Neuron (in vitro differentiated cells): ENCODE measurements at regions not wholly inside any gene's neighbourhood (a gene's known extent, or its start where the extent isn't known, plus 50 kb on each side); places are given as distances from the start of the nearest gene placed in this dataset.
"Not testable (repeated sequence)": the region's sequence is repeated elsewhere in the genome, so short reads cannot be mapped to it uniquely, and the experiment has no call there.

Experiments used
- H2AFZ ChIP-seq: one replicate; pipeline ENCODE4 v1.6.1; 2013; ENCODE audit warnings: low read depth, mild to moderate bottlenecking, inconsistent platforms, low read length, moderate library complexity
- H3K27me3 ChIP-seq: one replicate; pipeline ENCODE4 v1.6.1; 2013; ENCODE audit warnings: low read length; ENCODE audit not compliant: insufficient read depth
- H3K36me3 ChIP-seq: one replicate; pipeline ENCODE4 v1.6.1; 2013; ENCODE audit warnings: low read length; ENCODE audit not compliant: insufficient read depth
- H3K4me1 ChIP-seq: one replicate; pipeline ENCODE4 v1.6.1; 2013; ENCODE audit warnings: low read length; ENCODE audit not compliant: insufficient read depth
- H3K4me3 ChIP-seq: 2 replicates; pipeline ENCODE4 v1.5.1; 2013; ENCODE audit warnings: mild to moderate bottlenecking, low read length, moderate library complexity
- H3K9me3 ChIP-seq: one replicate; pipeline ENCODE4 v1.6.1; 2013; ENCODE audit warnings: low read length

- Histone ChIP-seq H3K27me3 (no peaks in the 10 kb centered on the region), H3K4me1 (no peaks in the 10 kb centered on the region), H2AFZ (no peak overlapping the region), H3K36me3 (no peaks in the 10 kb centered on the region), H3K4me3 (no peak overlapping the region), H3K9me3 (no peaks in the 10 kb centered on the region)
Measured at GRCh38 chr10:81479316-81479715, 395.7 kb upstream of the NRG3 start.

- Histone ChIP-seq H3K4me1 (no peaks in the 10 kb centered on the region), H3K27me3 (no peaks in the 10 kb centered on the region), H3K9me3 (no peaks in the 10 kb centered on the region), H2AFZ (no peak overlapping the region), H3K4me3 (no peak overlapping the region), H3K36me3 (no peaks in the 10 kb centered on the region)
Measured at GRCh38 chr10:81496626-81497025, 378.4 kb upstream of the NRG3 start.

- Histone ChIP-seq H2AFZ (no peak overlapping the region), H3K4me3 (no peak overlapping the region), H3K27me3 (no peaks in the 10 kb centered on the region), H3K4me1 (no peaks in the 10 kb centered on the region), H3K36me3 (no peaks in the 10 kb centered on the region), H3K9me3 (no peaks in the 10 kb centered on the region)
Measured at GRCh38 chr10:81498011-81498551, 376.9 kb upstream of the NRG3 start.

GRCh38 chr10:81502677-81503359 is 372.2 kb upstream of the NRG3 start:
- H3K4me1 ChIP-seq, result peaks cover 2% of the 10 kb centered on the region
- no peak overlapping the region for H2AFZ ChIP-seq
- H3K36me3 ChIP-seq, result no peaks in the 10 kb centered on the region
- no peaks in the 10 kb centered on the region for H3K9me3 ChIP-seq
- no peaks in the 10 kb centered on the region for H3K27me3 ChIP-seq
- no peak overlapping the region for H3K4me3 ChIP-seq

- H3K36me3 ChIP-seq, H3K4me3 ChIP-seq, H2AFZ ChIP-seq, H3K9me3 ChIP-seq, H3K27me3 ChIP-seq, H3K4me1 ChIP-seq: not testable (repeated sequence)
Measured at GRCh38 chr10:81505777-81506176, 369.2 kb upstream of the NRG3 start.

GRCh38 chr10:81514811-81515210 is 360.2 kb upstream of the NRG3 start:
- no peak overlapping the region for H3K4me3 ChIP-seq
- peaks cover 11% of the 10 kb centered on the region for H3K4me1 ChIP-seq
- H3K36me3 ChIP-seq, result no peaks in the 10 kb centered on the region
- peaks cover 3% of the 10 kb centered on the region for H3K9me3 ChIP-seq
- H3K27me3 ChIP-seq, result no peaks in the 10 kb centered on the region
- H2AFZ ChIP-seq, result no peak overlapping the region

- Histone ChIP-seq H3K36me3 (no peaks in the 10 kb centered on the region), H3K9me3 (no peaks in the 10 kb centered on the region), H2AFZ (no peak overlapping the region), H3K4me1 (no peaks in the 10 kb centered on the region), H3K4me3 (no peak overlapping the region), H3K27me3 (no peaks in the 10 kb centered on the region)
Measured at GRCh38 chr10:81520688-81521087, 354.3 kb upstream of the NRG3 start.

GRCh38 chr10:81524467-81524866 is 350.5 kb upstream of the NRG3 start:
- no peaks in the 10 kb centered on the region for H3K9me3 ChIP-seq
- H3K4me1 ChIP-seq, result no peaks in the 10 kb centered on the region
- H3K27me3 ChIP-seq, result no peaks in the 10 kb centered on the region
- no peak overlapping the region for H2AFZ ChIP-seq
- H3K36me3 ChIP-seq, result no peaks in the 10 kb centered on the region
- H3K4me3 ChIP-seq, result no peak overlapping the region

GRCh38 chr10:81532403-81532802 is 342.6 kb upstream of the NRG3 start:
- H3K9me3 ChIP-seq, result no peaks in the 10 kb centered on the region
- no peak overlapping the region for H3K4me3 ChIP-seq
- H3K4me1 ChIP-seq, result no peaks in the 10 kb centered on the region
- H3K27me3 ChIP-seq, result no peaks in the 10 kb centered on the region
- H3K36me3 ChIP-seq, result no peaks in the 10 kb centered on the region
- H2AFZ ChIP-seq, result no peak overlapping the region

- Histone ChIP-seq H3K4me1 (no peaks in the 10 kb centered on the region), H3K4me3 (no peak overlapping the region), H2AFZ (no peak overlapping the region), H3K36me3 (no peaks in the 10 kb centered on the region), H3K27me3 (no peaks in the 10 kb centered on the region), H3K9me3 (no peaks in the 10 kb centered on the region)
Measured at GRCh38 chr10:81534991-81535390, 340.0 kb upstream of the NRG3 start.

GRCh38 chr10:81541517-81541916 is 333.5 kb upstream of the NRG3 start:
- Histone ChIP-seq H3K4me3 (no peak overlapping the region), H3K36me3 (no peaks in the 10 kb centered on the region), H3K4me1 (no peaks in the 10 kb centered on the region), H3K27me3 (no peaks in the 10 kb centered on the region), H3K9me3 (no peaks in the 10 kb centered on the region), H2AFZ (no peak overlapping the region)

GRCh38 chr10:81546243-81546642 is 328.8 kb upstream of the NRG3 start:
- no peak overlapping the region for H2AFZ ChIP-seq
- no peaks in the 10 kb centered on the region for H3K36me3 ChIP-seq

GRCh38 chr10:81548160-81548559 is 326.8 kb upstream of the NRG3 start:
- Histone ChIP-seq H3K27me3 (no peaks in the 10 kb centered on the region), H3K4me1 (no peaks in the 10 kb centered on the region), H3K9me3 (no peaks in the 10 kb centered on the region), H2AFZ (no peak overlapping the region), H3K36me3 (no peaks in the 10 kb centered on the region), H3K4me3 (no peak overlapping the region)

More at GRCh38 chr10:81546243-81546642, 328.8 kb upstream of the NRG3 start:
- Histone ChIP-seq H3K4me1 (no peaks in the 10 kb centered on the region), H3K27me3 (no peaks in the 10 kb centered on the region), H3K9me3 (no peaks in the 10 kb centered on the region), H3K4me3 (no peak overlapping the region)

- Histone ChIP-seq H2AFZ (no peak overlapping the region), H3K4me3 (no peak overlapping the region), H3K4me1 (no peaks in the 10 kb centered on the region), H3K9me3 (no peaks in the 10 kb centered on the region), H3K27me3 (no peaks in the 10 kb centered on the region), H3K36me3 (no peaks in the 10 kb centered on the region)
Measured at GRCh38 chr10:81564143-81564542, 310.9 kb upstream of the NRG3 start.
